IPS-NIHi7 (cell line): ENCODE measurements at regions not wholly inside any gene's neighbourhood (a gene's known extent, or its start where the extent isn't known, plus 50 kb on each side); places are given as distances from the start of the nearest gene placed in this dataset.
"Not testable (repeated sequence)": the region's sequence is repeated elsewhere in the genome, so short reads cannot be mapped to it uniquely, and the experiment has no call there.

Experiments
- DNase-seq: peaks from one replicate; pipeline ENCODE4 v3.0.0; 2012; ENCODE audit warnings: mixed read lengths; ENCODE audit errors: extremely low spot score

DNA sequence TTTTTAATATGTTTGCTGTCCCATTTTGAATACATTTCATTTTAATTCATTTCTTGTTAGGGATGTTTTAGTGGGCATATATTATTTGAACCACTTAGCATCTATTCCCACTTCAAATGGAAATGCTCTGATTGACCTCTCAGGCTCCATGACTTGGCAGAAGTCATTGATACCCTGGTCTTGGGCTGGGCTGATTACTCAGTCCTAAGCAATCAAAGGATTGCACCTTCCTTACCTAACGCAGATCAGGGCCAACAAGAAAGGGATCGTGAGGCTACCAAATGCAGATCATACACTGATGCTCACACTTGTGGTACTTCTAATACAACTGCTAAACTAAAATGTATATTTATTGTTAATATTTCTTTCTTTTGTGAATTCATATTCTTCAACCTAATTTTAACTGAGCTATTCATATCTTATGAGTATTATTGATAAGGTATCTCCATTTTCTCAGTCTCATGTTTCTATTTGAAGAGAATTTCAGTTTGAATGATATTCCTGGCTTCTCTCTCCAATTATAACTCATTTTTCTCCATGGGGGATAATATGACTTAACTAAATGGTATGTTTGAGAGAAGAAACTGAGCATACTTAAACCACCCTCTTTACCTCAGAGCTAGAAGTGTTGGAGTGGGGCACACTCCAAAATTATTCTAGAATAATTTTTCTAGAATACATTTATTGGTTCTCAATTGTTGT lies 615.5 kb upstream of the ADAMTS5 start:
- DNase-seq, result no peak

DNA sequence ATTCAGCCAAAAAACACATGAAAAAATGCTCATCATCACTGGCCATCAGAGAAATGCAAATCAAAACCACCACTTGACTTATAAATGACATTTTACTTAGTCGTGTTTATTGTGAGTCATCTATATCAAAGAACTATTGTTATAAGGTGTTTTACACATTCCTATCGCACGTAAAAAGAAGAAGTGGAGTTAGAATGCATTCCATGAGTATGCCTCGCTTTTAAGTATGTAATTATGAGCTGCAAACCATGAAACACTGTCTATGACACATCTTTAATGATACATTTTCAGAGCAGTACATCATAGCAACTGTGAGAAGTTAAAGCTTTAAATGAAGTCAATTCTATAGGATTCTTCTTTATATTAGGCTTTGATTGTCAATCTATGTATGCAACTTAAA lies 614.3 kb upstream of the ADAMTS5 start:
- DNase-seq, result no peak

DNA sequence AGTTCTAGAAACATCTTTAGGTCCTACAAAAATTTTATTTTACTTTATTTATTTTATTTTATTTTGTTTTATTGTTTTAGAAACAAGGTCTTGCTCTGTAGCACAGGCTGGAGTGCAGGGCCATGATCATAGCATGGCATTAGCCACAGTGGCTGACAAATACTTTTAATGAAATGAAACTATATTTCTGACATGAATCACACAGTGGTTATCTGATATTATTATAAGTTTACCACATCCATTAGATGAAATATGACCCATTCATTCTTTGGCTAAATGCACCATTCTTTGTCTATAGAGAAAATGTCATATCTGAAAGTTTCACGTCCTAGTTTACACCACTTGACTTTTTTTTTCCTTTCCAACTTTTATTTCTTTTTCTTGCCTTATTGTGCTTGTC lies 613.4 kb upstream of the ADAMTS5 start:
- DNase-seq, result no peak

- DNase-seq, result no peak
Measured at GRCh38 chr21:27578741-27579265, 611.9 kb upstream of the ADAMTS5 start.

DNA sequence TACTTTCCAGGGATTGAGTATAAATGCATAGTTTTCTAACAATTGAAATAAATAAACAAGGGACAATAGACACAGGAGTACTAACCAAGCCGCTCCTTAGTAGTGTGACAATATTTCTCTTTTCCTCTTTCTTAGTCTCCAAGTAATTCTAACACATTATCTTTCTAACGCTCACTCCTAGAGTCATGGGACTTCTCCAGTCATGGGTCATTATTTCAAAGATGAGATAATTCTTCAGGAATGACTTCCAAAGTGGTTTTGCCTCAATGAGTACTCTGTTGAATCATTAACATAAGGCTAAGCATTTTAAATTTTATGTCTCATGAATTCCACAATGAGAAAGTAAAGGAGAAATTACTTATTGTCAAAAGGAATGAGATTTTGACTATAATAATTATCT lies 605.8 kb upstream of the ADAMTS5 start:
- no peak for DNase-seq

- DNase-seq, result no peak
Measured at GRCh38 chr21:27571706-27572105, 604.8 kb upstream of the ADAMTS5 start.

DNA sequence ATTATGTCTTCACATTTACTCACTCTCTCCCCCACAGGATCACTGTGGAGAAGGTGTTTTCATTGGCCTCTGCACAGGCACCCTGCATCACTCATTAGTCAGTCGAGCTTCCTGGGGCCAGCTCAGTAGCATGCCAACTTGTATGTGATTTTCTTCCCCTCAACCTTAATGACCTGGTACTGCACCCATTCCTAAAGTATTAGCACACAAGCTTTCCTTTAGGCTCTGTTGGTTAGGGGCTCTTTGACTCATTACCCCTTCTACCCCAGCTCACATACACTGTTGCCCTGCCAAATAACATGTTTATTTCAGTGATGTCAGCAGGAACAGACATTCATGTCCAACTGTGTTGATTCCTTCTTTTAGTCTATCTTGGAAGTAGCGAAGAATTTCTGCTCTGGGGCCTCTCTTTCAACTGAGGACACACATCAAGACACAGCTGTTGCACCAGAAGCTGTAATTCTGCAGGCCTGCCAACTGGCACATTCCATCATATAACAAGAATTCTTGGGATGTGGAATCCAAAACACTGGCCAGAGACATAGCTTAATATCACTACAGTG lies 603.5 kb upstream of the ADAMTS5 start:
- no peak for DNase-seq

DNA sequence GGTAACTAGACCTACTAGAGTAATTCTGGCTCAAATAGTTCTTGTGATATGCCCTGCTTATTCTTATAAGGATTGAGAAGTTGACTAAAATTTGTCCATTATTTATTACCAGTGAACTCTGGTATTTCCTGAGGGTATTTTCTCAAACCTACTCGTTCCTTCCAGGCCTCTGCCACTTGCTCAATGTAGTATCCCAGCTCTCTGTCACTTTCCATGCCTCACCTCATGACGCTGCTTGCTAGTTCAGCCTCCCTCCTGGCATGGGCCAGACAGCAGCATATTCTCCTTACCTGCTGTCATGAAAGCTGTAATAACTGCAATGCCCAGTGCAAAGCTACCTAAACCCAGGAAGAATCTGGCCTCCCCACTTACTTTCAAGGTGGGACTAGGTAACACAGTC lies 602.9 kb upstream of the ADAMTS5 start:
- DNase-seq, result no peak

DNA sequence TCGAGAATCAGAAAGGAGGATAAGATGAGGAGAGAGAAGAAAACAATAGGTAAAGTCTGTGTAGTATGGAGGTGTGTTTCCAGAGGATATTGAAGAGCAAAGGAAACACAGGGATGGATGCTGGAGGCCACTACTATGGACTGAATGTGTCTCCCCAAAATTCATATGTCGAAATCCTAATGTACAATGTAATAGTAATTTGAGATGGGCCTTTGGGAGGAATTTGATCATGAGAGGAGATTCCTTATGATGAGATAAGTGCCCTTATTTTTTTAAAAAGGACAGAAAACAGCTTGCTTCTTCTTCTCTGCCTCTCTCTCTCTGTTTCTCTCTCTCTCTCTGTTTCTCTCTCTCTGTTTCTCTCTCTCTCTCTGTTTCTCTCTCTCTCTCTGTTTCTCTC lies 602.2 kb upstream of the ADAMTS5 start:
- no peak for DNase-seq

- no peak for DNase-seq
Measured at GRCh38 chr21:27567381-27567780, 600.5 kb upstream of the ADAMTS5 start.

- DNase-seq, result no peak
Measured at GRCh38 chr21:27566521-27566920, 599.6 kb upstream of the ADAMTS5 start.

- DNase-seq, result no peak
Measured at GRCh38 chr21:27565364-27565763, 598.5 kb upstream of the ADAMTS5 start.

- peak; percentile 53 for DNase-seq
Measured at GRCh38 chr21:27564684-27565301, 597.9 kb upstream of the ADAMTS5 start.

DNA sequence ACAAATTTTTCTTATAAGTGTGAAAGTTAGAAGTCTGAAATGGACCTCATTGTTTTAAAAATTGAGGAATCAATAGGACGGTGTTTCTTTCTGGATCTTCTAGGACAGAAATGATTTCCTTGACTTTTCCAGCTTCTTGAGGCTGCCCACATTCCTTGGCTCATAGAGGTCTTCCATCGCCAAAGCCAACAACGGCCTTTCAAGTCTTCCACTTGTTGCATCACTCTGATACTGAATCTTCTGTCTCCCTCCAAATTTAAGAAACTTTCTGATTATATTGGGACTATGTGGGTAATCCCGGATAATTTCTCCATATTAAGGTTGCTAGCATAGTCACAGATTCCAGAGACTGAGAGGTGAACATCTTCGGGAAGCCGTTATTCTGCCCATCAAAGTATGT lies 595.4 kb upstream of the ADAMTS5 start:
- no peak for DNase-seq

DNA sequence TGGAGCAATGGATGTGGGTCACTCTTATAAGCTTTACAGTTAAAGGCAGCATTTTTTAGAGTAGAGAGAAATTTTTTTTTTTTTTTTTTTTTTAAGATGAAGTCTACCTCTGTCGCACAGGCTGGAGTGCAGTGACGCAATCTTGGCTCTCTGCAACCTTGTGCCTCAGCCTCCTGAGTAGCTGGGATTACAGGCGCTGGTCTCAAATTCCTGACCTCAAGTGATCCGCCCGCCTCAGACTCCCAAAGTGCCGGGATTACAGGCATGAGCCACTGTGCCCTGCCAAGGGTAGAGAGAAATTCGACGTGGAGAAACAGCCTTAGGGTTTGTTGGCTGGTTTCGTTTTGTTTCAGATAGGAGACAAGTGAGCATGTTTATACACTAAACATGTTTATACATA lies 594.2 kb upstream of the ADAMTS5 start:
- DNase-seq, result no peak

GRCh38 chr21:27557356-27557755 lies 590.5 kb upstream of the ADAMTS5 start:
- DNase-seq, result no peak

DNA sequence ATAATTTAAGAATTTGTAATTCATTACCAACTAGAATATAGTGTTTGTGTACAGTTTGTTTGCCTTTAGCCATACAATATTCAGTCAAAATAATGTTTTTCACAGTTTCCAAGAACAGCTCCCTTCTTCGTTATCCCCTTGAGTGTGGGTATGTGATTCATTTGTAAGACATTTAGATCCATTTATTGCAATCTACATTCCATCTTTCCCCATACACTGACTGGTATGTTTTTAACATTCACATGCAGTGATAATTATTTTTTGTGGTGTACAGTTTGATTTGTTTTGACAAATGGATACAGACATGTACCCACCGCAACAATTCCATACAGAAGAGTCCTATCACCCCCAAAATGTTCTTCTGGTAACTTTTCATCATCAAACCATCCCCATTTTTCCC lies 589.1 kb upstream of the ADAMTS5 start:
- DNase-seq, result no peak

- DNase-seq, result no peak
Measured at GRCh38 chr21:27550287-27550686, 583.4 kb upstream of the ADAMTS5 start.

DNA sequence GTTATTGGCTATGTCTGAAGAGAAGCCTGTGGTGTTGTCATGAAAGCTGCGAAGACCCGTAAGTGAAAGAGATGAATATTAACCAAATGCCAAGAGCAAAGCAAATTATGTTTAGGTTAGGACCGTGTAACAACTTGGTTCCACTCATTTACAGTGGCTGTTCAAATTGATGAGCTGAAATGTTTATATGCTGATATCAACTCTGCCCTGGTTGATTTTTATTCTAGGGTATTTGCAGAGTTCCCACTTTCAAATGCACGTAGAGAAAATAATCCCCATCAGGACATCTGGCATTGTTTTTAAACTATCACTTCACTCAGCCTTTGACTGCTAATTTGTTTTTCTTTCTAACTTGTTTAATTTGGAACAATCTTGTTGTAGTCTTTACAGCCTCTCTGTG lies 581.6 kb upstream of the ADAMTS5 start:
- no peak for DNase-seq

DNA sequence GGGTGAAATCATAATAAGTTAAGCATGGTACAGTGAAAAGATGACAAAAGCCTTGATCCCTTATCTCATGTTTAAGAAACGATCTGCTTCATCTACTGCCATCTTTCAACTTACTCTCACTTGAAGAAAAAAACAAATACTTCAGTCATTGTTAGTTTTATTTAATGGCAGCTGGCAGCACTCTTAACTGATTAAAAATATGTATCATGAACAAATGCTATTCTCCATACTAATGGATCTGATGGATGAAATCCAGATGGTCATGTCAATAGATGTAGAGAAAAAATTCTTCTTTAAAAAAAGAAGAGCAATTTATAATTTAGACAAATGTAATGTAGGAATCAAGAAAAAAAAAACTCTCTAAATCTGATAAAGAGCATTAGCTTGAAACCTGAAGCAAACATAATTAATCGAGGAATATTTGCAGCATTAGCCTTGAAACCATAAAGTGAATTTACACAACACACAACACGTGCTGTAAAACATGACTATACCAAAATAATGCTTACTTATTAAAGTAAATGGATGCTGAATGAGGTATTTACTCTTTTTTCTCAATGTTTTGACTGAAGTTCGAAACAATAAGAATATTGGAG lies 579.0 kb upstream of the ADAMTS5 start:
- no peak for DNase-seq

DNA sequence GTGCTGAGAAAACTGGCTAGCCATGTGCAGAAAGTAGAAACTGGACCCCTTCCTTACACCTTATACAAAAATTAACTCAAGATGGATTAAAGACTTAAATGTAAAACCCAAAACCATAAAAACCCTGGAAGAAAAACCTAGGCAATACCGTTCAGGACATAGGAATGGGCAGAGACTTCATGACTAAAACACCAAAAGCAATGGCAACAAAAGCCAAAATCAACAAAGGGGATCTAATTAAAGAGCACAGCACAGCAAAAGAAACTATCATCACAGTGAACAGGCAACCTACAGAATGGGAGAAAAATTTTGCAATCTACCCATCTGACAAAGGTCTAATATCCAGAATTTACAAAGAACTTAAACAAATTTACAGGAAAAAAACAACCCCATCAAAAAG lies 575.2 kb upstream of the ADAMTS5 start:
- DNase-seq, result not testable (repeated sequence)

GRCh38 chr21:27536319-27536718 lies 569.4 kb upstream of the ADAMTS5 start:
- DNase-seq, result no peak

GRCh38 chr21:27535188-27535587 lies 568.3 kb upstream of the ADAMTS5 start:
- no peak for DNase-seq
